WTC11 (cell line): ENCODE measurements at regions not wholly inside any gene's neighbourhood (a gene's known extent, or its start where the extent isn't known, plus 50 kb on each side); places are given as distances from the start of the nearest gene placed in this dataset.

Experiments
- ATAC-seq: fragments of 200-7000 bp; cut with Tn5 transposase; 2 replicates; pipeline ENCODE4 v1.10.0; 2021; ENCODE audit warnings: mild to moderate bottlenecking, moderate library complexity
- CTCF ChIA-PET: fragments of 300-600 bp; sonication (Branson Sonifier 250); formaldehyde crosslinking; loops from one replicate; lab custom pipeline; 2021; ENCODE audit warnings: antibody characterized with exemption; lab: Charles Lee
- POLR2A ChIA-PET: fragments of 350-600 bp; sonication (Branson Sonifier 250); formaldehyde crosslinking; loops from one replicate; lab custom pipeline; 2021; ENCODE audit warnings: antibody characterized with exemption; lab: Charles Lee
- DNase-seq: peaks from one replicate; pipeline ENCODE4 v3.0.0; 2021; ENCODE audit warnings: low spot score
- H3K27ac Mint-ChIP-seq: 2 replicates; pipeline ENCODE4 v1.8.0; 2021; ENCODE audit warnings: mixed read lengths
- H3K27me3 Mint-ChIP-seq: 2 replicates; pipeline ENCODE4 v1.8.0; 2021; ENCODE audit warnings: low read depth, mild to moderate bottlenecking, moderate library complexity, mixed read lengths
- H3K36me3 Mint-ChIP-seq: 2 replicates; pipeline ENCODE4 v1.8.0; 2021; ENCODE audit warnings: mixed read lengths
- H3K4me1 Mint-ChIP-seq: 2 replicates; pipeline ENCODE4 v1.8.0; 2022; ENCODE audit warnings: mixed read lengths
- H3K4me3 Mint-ChIP-seq: 2 replicates; pipeline ENCODE4 v1.8.0; 2021; ENCODE audit warnings: mild to moderate bottlenecking, moderate library complexity, mixed read lengths
- H3K9me3 Mint-ChIP-seq: 2 replicates; pipeline ENCODE4 v1.8.0; 2021; ENCODE audit warnings: mixed read lengths
- AFF4 ChIP-seq: sonication (generic); formaldehyde crosslinking; IDR thresholded peaks from 2 replicates; pipeline ENCODE4 v1.8.1; 2023; ENCODE audit warnings: mild to moderate bottlenecking, missing genetic modification reagents, borderline replicate concordance
- ATF2 ChIP-seq: sonication (generic); formaldehyde crosslinking; IDR thresholded peaks from 2 replicates; pipeline ENCODE4 v1.8.1; 2022; ENCODE audit warnings: low read depth, missing genetic modification reagents, borderline replicate concordance
- CBFB ChIP-seq: sonication (generic); formaldehyde crosslinking; IDR thresholded peaks from 2 replicates; pipeline ENCODE4 v1.8.1; 2022; ENCODE audit warnings: mild to moderate bottlenecking, low read depth, missing genetic modification reagents
- CTCF ChIP-seq: fragments of 200-600 bp; IDR thresholded peaks from 2 replicates; pipeline ENCODE4 v1.8.0; 2022; ENCODE audit warnings: antibody characterized with exemption
- GTF2I ChIP-seq: fragments of 250-450 bp; sonication (Bioruptor Pico); conservative IDR thresholded peaks from 2 replicates; pipeline ENCODE4 v1.4.0; 2021; ENCODE audit warnings: mild to moderate bottlenecking
- HMGA2 ChIP-seq: fragments of 250-450 bp; sonication (Bioruptor Pico); IDR thresholded peaks from 2 replicates; pipeline ENCODE4 v1.4.0; 2021; ENCODE audit warnings: mild to moderate bottlenecking, moderate library complexity
- HMGXB4 ChIP-seq: sonication (generic); formaldehyde crosslinking; IDR thresholded peaks from 2 replicates; pipeline ENCODE4 v1.8.1; 2023; ENCODE audit warnings: mild to moderate bottlenecking, moderate library complexity, missing genetic modification reagents
- IRF2 ChIP-seq: sonication (generic); formaldehyde crosslinking; IDR thresholded peaks from 2 replicates; pipeline ENCODE4 v1.8.0; 2022; ENCODE audit warnings: low read depth, missing genetic modification reagents, borderline replicate concordance
- JUN ChIP-seq: sonication (generic); formaldehyde crosslinking; IDR thresholded peaks from 2 replicates; pipeline ENCODE4 v1.8.0; 2023; ENCODE audit warnings: mild to moderate bottlenecking, missing genetic modification reagents
- MLX ChIP-seq: sonication (generic); formaldehyde crosslinking; IDR thresholded peaks from 2 replicates; pipeline ENCODE4 v1.8.1; 2023; ENCODE audit warnings: mild to moderate bottlenecking, missing genetic modification reagents, moderate library complexity
- OVOL2 ChIP-seq: fragments of 250-450 bp; sonication (Bioruptor Pico); IDR thresholded peaks from 2 replicates; pipeline ENCODE4 v1.9.0; 2021; ENCODE audit warnings: mild to moderate bottlenecking, borderline replicate concordance
- SOX15 ChIP-seq: fragments of 250-450 bp; sonication (Bioruptor Pico); IDR thresholded peaks from 2 replicates; pipeline ENCODE4 v1.9.0; 2021; ENCODE audit warnings: mild to moderate bottlenecking
- TCF7 ChIP-seq: sonication (generic); formaldehyde crosslinking; IDR thresholded peaks from 2 replicates; pipeline ENCODE4 v1.8.0; 2022; ENCODE audit warnings: mild to moderate bottlenecking, low read depth, missing genetic modification reagents, moderate library complexity
- TEAD1 ChIP-seq: sonication (generic); formaldehyde crosslinking; IDR thresholded peaks from 2 replicates; pipeline ENCODE4 v1.8.0; 2022; ENCODE audit warnings: mild to moderate bottlenecking, missing genetic modification reagents
- TEAD4 ChIP-seq: sonication (generic); formaldehyde crosslinking; IDR thresholded peaks from 2 replicates; pipeline ENCODE4 v1.8.0; 2022; ENCODE audit warnings: mild to moderate bottlenecking, missing genetic modification reagents
- ZBTB43 ChIP-seq: sonication (generic); formaldehyde crosslinking; IDR thresholded peaks from 2 replicates; pipeline ENCODE4 v1.8.1; 2023; ENCODE audit warnings: mild to moderate bottlenecking, missing genetic modification reagents
- ZNF281 ChIP-seq: sonication (generic); formaldehyde crosslinking; IDR thresholded peaks from 2 replicates; pipeline ENCODE4 v1.8.0; 2023; ENCODE audit warnings: mild to moderate bottlenecking, missing genetic modification reagents
- ZNF317 ChIP-seq: sonication (generic); formaldehyde crosslinking; IDR thresholded peaks from 2 replicates; pipeline ENCODE4 v1.8.1; 2023; ENCODE audit warnings: low read depth, mild to moderate bottlenecking, moderate library complexity, missing genetic modification reagents, borderline replicate concordance

GRCh38 chr7:111660478-111660877, 98.2 kb upstream of the IMMP2L start (continued):
- TF ChIP-seq AFF4 (CRISPR knock-in tag): no peak
- TF ChIP-seq HMGXB4: no peak

GRCh38 chr7:111658546-111658945, 96.3 kb upstream of the IMMP2L start:
- Mint-ChIP-seq H3K27me3 (no peaks in the 10 kb centered on the region; the same call in 1 of the 2 replicates), H3K9me3 (peaks cover 29% of the 10 kb centered on the region), H3K4me1 (peaks cover 4% of the 10 kb centered on the region; the same call in 1 of the 2 replicates)
- ATAC-seq: no peak
- POLR2A ChIA-PET: no interaction called here
- TF ChIP-seq MLX (CRISPR knock-in tag): no peak
- TF ChIP-seq GTF2I (CRISPR knock-in tag): no peak
- no peak for TF ChIP-seq ATF2 (CRISPR knock-in tag)
- no peak for TF ChIP-seq IRF2
- no peak for TF ChIP-seq TCF7 (CRISPR knock-in tag)
- TF ChIP-seq CTCF: no peak
- TF ChIP-seq TEAD1 (CRISPR knock-in tag): no peak
- TF ChIP-seq SOX15 (CRISPR knock-in tag): no peak
- no peak for TF ChIP-seq ZNF317 (CRISPR knock-in tag)
- no peak for TF ChIP-seq TEAD4 (CRISPR knock-in tag)
- TF ChIP-seq ZNF281: no peak
- TF ChIP-seq ZBTB43 (CRISPR knock-in tag): no peak
- TF ChIP-seq CBFB (CRISPR knock-in tag): no peak
- TF ChIP-seq JUN (CRISPR knock-in tag): no peak
- no peak for TF ChIP-seq HMGA2
- no peak for TF ChIP-seq OVOL2
- TF ChIP-seq, all 79 proteins: peak for 0
- no peaks in the 10 kb centered on the region for H3K36me3 Mint-ChIP-seq
- CTCF ChIA-PET: no interaction called here
- DNase-seq: no peak
- no peak overlapping the region for H3K4me3 Mint-ChIP-seq
- H3K27ac Mint-ChIP-seq: no peak overlapping the region
